GM21528 (cell line): ENCODE measurements at regions not wholly inside any gene's neighbourhood (a gene's known extent, or its start where the extent isn't known, plus 50 kb on each side); places are given as distances from the start of the nearest gene placed in this dataset.

Experiments used
- ATAC-seq: cut with Tn5 transposase; IDR thresholded peaks from one replicate; pipeline ENCODE4 v1.9.1; 2021; ENCODE audit warnings: mild to moderate bottlenecking, moderate library complexity; ENCODE audit not compliant: unreplicated experiment, low FRiP score

GRCh38 chrX:46447384-46447783 lies 97.8 kb downstream of the ZNF674 start:
- no peak for ATAC-seq

- ATAC-seq = peak; percentile 94
These were observed 98.4 kb downstream of the ZNF674 start for GRCh38 chrX:46446727-46447378.

GRCh38 chrX:46444011-46444410 lies 101.2 kb downstream of the ZNF674 start:
- no peak for ATAC-seq

GRCh38 chrX:46436744-46437143 lies 108.5 kb downstream of the ZNF674 start:
- no peak for ATAC-seq

- ATAC-seq = no peak
These were observed 111.3 kb downstream of the ZNF674 start for GRCh38 chrX:46433892-46434291.

GRCh38 chrX:46408553-46409407 lies 136.4 kb downstream of the ZNF674 start:
- no peak for ATAC-seq

- ATAC-seq = no peak
These were observed 137.5 kb downstream of the ZNF674 start for GRCh38 chrX:46407753-46408130.

GRCh38 chrX:46407036-46407752 lies 138.0 kb downstream of the ZNF674 start:
- ATAC-seq = no peak

GRCh38 chrX:46404774-46405173 lies 140.4 kb downstream of the ZNF674 start:
- ATAC-seq = no peak

GRCh38 chrX:46400530-46401443 lies 144.4 kb downstream of the ZNF674 start:
- no peak for ATAC-seq

GRCh38 chrX:46398874-46399273 lies 146.3 kb downstream of the ZNF674 start:
- no peak for ATAC-seq

GRCh38 chrX:46398126-46398525 lies 147.1 kb downstream of the ZNF674 start:
- no peak for ATAC-seq

GRCh38 chrX:46386511-46386910 lies 158.7 kb downstream of the ZNF674 start:
- ATAC-seq = no peak

- ATAC-seq = no peak
These were observed 162.2 kb downstream of the ZNF674 start for GRCh38 chrX:46383006-46383405.

- no peak for ATAC-seq
These were observed 162.6 kb downstream of the ZNF674 start for GRCh38 chrX:46382595-46382994.

GRCh38 chrX:46381630-46382029 lies 163.6 kb downstream of the ZNF674 start:
- ATAC-seq = no peak

- no peak for ATAC-seq
These were observed 165.0 kb downstream of the ZNF674 start for GRCh38 chrX:46380148-46380752.

GRCh38 chrX:46376246-46376885 lies 168.9 kb downstream of the ZNF674 start:
- no peak for ATAC-seq

GRCh38 chrX:46375831-46376230 lies 169.4 kb downstream of the ZNF674 start:
- ATAC-seq = no peak
